ENCODE measurements at regions not wholly inside any gene's neighbourhood (a gene's known extent, or its start where the extent isn't known, plus 50 kb on each side); places are given as distances from the start of the nearest gene placed in this dataset.

DNA sequence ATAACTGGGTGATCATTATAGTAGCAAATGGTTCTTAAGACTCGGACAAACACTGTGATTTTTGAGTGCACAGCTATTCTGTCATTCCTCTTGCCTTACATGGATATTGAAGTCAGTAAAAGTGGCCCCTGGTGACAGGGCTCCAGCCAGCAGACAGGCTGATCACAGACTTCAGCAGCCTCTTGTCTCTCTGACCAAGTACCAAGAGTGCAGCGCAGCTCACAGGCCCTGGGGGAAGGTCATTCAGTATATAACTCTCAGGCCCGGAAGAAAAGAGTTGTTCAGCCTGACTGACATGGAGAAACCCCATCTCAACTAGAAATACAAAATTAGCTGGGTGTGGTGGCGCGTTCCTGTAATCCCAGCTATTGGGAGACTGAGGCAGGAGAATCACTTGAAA lies 202.6 kb downstream of the HRH4 start:
- no peak for DNase-seq (ENCODE audit: low read depth)
- no peak overlapping the region for H3K4me3 ChIP-seq (ENCODE audit: low read length)
- TF ChIP-seq, protein P1, sequence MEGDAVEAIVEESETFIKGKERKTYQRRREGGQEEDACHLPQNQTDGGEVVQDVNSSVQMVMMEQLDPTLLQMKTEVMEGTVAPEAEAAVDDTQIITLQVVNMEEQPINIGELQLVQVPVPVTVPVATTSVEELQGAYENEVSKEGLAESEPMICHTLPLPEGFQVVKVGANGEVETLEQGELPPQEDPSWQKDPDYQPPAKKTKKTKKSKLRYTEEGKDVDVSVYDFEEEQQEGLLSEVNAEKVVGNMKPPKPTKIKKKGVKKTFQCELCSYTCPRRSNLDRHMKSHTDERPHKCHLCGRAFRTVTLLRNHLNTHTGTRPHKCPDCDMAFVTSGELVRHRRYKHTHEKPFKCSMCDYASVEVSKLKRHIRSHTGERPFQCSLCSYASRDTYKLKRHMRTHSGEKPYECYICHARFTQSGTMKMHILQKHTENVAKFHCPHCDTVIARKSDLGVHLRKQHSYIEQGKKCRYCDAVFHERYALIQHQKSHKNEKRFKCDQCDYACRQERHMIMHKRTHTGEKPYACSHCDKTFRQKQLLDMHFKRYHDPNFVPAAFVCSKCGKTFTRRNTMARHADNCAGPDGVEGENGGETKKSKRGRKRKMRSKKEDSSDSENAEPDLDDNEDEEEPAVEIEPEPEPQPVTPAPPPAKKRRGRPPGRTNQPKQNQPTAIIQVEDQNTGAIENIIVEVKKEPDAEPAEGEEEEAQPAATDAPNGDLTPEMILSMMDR (conservative IDR thresholded peaks at IDR 0.05; ENCODE audit: low read depth, low read length): no peak

DNA sequence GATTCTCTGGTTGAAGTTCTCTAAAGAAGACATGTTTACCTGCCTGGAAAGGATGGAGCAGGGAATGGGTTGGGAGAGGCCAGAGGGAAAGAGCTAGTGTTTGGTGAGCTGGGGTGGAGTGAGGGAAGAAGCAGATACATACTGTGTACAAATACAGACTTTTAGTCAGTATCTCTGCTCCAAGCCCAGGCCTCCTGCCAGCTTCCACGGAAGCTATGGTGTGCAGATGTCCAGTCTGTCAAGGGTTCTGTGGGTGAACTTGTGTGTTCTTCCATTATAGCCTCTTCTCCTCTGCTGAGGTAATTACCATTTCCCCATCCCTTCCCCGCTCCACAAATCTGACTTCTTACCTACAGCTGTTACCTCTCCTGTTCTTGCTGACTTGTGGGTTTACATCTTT lies 208.6 kb downstream of the HRH4 start:
- no peak overlapping the region for H3K4me3 ChIP-seq (ENCODE audit: low read length)
- no peak for DNase-seq (ENCODE audit: low read depth)
- TF ChIP-seq, protein P1 (conservative IDR thresholded peaks at IDR 0.05; ENCODE audit: low read depth, low read length): no peak

DNA sequence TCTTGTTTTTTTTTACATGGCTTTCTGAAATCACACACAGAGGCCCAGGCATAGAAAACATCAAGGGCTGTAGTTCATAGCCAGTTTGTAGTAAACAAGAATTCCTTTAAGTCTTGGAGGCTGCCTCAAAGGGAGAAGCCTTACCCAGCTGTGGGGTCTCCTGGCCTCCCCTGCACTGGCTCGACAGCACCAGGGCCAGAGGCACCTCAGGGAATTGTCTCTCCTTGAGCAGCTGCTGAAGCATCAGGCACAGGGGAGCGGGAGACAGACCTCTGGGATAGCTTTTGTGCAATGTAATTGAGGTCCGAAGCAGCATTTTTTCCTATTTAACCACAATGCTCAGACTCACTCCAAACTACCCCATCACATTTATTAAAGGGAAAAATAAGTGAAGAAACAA lies 209.1 kb downstream of the HRH4 start:
- DNase-seq (ENCODE audit: low read depth): no peak
- TF ChIP-seq, protein P1 (conservative IDR thresholded peaks at IDR 0.05; ENCODE audit: low read depth, low read length): no peak
- no peak overlapping the region for H3K4me3 ChIP-seq (ENCODE audit: low read length)

DNA sequence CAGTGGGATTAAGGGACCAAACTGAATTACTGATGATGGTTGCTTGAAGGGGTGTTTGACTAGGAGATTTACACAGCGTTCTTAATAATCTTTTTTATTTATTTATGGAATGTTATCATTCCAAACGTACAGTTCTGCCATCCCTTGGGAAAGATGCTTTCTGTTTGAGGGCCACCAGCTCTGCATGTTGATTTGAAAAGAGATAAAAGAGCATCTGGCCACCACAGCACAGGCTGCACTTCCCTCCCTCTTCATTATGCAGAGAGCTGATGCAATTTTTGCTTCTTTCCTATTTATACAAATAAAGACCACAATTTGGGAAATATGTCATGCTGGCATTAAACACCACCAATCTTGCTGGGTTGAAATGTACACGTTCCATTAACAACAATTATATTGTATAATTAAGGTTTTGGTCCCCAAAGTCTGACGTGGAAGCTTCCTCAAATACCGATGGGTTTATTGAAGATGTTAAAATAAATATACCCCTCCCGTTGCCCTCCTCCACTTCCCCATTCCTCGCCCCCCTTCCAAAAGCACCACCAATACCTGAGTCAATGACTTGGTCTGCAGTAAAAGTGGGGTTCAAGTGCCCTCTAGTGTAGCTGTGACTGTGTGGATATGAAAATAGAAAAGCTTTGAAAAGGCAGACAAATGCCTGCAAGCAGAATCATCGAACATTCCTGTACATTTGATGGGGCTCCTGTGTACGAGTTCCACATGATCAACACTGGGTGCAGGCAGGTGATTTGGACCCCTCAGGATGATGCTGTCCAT lies 211.9 kb downstream of the HRH4 start:
- H3K4me3 ChIP-seq (ENCODE audit: low read length): no peak overlapping the region
- TF ChIP-seq, protein P1 (conservative IDR thresholded peaks at IDR 0.05; ENCODE audit: low read depth, low read length): no peak
- DNase-seq (ENCODE audit: low read depth): no peak

DNA sequence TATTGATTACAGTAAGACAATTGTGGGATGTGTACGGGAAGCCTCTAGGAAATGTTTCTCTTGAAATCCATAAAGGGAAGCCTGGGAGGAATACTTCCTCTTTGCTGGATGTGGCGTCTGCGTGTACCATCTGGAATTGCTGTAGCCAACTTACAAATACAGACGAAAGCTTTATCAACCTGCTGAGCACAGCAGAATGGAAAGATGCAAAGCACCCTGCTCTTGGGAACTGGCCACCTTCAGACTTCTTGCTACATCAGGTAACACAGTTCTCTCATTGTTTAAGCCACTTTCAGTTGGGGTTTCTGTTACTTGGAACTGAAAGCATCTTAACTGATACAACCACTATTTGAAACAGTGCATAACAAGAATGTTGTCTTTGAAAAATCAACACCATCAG lies 213.8 kb downstream of the HRH4 start:
- TF ChIP-seq, protein P1 (conservative IDR thresholded peaks at IDR 0.05; ENCODE audit: low read depth, low read length): no peak
- no peak overlapping the region for H3K4me3 ChIP-seq (ENCODE audit: low read length)
- DNase-seq (ENCODE audit: low read depth): no peak

DNA sequence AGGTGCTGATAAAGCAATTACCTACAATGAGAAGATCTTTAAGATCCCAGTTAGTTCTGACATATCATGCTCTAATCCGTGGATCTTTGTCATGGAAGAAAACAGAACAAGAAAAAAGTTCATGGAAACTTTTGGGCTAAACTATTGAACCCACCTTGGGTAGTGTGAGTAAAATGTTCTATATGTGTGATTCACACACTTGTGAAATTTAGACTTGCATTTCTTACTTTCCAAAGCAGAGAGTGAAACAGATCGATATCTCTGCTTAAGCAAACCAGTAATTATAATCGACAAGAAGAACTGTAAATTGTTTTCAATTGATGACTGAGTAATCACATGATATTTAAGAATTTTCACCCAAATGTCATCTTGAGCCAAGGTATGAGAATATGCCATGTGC lies 214.2 kb downstream of the HRH4 start:
- H3K4me3 ChIP-seq (ENCODE audit: low read length): no peak overlapping the region

DNA sequence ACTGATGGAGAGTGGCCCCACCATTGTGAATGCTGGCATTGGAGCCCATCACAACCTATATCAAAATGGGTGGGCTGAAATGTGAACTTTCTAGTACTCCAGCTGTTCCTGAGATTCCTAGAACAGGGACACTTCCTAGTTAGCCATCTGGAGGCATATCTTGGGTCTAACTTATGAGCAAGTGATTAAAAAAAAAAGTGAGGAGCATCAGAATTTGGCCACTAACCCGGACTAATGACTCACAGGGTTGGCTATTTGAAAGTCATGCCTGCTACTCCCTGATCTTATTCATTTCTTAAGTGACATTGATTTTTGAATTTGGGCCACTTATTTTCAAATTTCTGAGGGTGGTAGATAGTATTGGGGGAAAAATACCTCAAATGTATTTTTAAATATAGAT lies 216.6 kb downstream of the HRH4 start:
- H3K4me3 ChIP-seq (ENCODE audit: low read length): no peak overlapping the region
- DNase-seq (ENCODE audit: low read depth): no peak
- TF ChIP-seq, protein P1 (conservative IDR thresholded peaks at IDR 0.05; ENCODE audit: low read depth, low read length): no peak

More for the DNA sequence above, 214.2 kb downstream of the HRH4 start:
- TF ChIP-seq, protein P1 (conservative IDR thresholded peaks at IDR 0.05; ENCODE audit: low read depth, low read length): no peak
- DNase-seq (ENCODE audit: low read depth): no peak

Measured in retinal pigment epithelial cell (primary cell).